H1 (cell line): ENCODE measurements at regions not wholly inside any gene's neighbourhood (a gene's known extent, or its start where the extent isn't known, plus 50 kb on each side); places are given as distances from the start of the nearest gene placed in this dataset.

Experiments used
- EZH2 ChIP-seq: fragments of 200-600 bp; sonication (generic); IDR thresholded peaks from 2 replicates; pipeline ENCODE4 v1.7.1; 2012; ENCODE audit warnings: low read depth, mild to moderate bottlenecking, moderate library complexity, low read length, inconsistent platforms; ENCODE audit not compliant: severe bottlenecking
- JUN ChIP-seq: IDR thresholded peaks from 2 replicates; pipeline ENCODE4 v1.6.1; 2011; ENCODE audit warnings: low read depth, mild to moderate bottlenecking, improper control_type of control experiment, low read length
- MAFK ChIP-seq: IDR thresholded peaks from 2 replicates; pipeline ENCODE4 v1.6.1; 2012; ENCODE audit warnings: low read depth, mild to moderate bottlenecking, improper control_type of control experiment, low read length
- NRF1 ChIP-seq: IDR thresholded peaks from 2 replicates; pipeline ENCODE4 v1.6.1; 2011; ENCODE audit warnings: mild to moderate bottlenecking, low read depth, low read length, improper control_type of control experiment
- POLR2A ChIP-seq, 2 experiments: IDR thresholded peaks; 1 replicate in 1 of 2; 2 replicates in 1 of 2; pipeline ENCODE4 v1.6.1; 2011; ENCODE audit warnings: low read depth in 2 of 2, low read length in 2 of 2, mild to moderate bottlenecking in 2 of 2; ENCODE audit errors: control extremely low read depth in 1 of 2
- POLR2AphosphoS5 ChIP-seq: IDR thresholded peaks from 2 replicates; pipeline ENCODE4 v1.6.1; 2011; ENCODE audit warnings: low read depth, low read length
- ZNF274 ChIP-seq: IDR thresholded peaks from 2 replicates; pipeline ENCODE4 v1.7.0; 2012; ENCODE audit warnings: low read length, borderline replicate concordance; ENCODE audit errors: extremely low read depth
- TF ChIP-seq, protein P1 (sequence below), 3 experiments: IDR thresholded peaks; 1 replicate in 2 of 3; 2 replicates in 1 of 3; pipeline versions ENCODE4 v1.5.1 to v1.6.1; 2011; ENCODE audit warnings: low read length in 3 of 3, mild to moderate bottlenecking in 3 of 3, inconsistent platforms in 2 of 3, low read depth in 1 of 3, moderate library complexity in 1 of 3; ENCODE audit not compliant: insufficient read depth in 1 of 3; ENCODE audit errors: control extremely low read depth in 1 of 3
- TF ChIP-seq, protein P2 (sequence below): IDR thresholded peaks from 2 replicates; pipeline ENCODE4 v1.6.1; 2012; ENCODE audit warnings: inconsistent platforms

GRCh38 chr11:23473782-23474181 lies 613.5 kb upstream of the CCDC179 start:
- TF ChIP-seq MAFK (no peak), POLR2A (IDR thresholded peaks at IDR 0.05; ENCODE audit: control extremely low read depth in 1 of 2, low read depth in 2 of 2, low read length in 2 of 2) (no peak), JUN (no peak), EZH2 (no peak), NRF1 (no peak), POLR2AphosphoS5 (no peak), ZNF274 (no peak)
- TF ChIP-seq, protein P1, sequence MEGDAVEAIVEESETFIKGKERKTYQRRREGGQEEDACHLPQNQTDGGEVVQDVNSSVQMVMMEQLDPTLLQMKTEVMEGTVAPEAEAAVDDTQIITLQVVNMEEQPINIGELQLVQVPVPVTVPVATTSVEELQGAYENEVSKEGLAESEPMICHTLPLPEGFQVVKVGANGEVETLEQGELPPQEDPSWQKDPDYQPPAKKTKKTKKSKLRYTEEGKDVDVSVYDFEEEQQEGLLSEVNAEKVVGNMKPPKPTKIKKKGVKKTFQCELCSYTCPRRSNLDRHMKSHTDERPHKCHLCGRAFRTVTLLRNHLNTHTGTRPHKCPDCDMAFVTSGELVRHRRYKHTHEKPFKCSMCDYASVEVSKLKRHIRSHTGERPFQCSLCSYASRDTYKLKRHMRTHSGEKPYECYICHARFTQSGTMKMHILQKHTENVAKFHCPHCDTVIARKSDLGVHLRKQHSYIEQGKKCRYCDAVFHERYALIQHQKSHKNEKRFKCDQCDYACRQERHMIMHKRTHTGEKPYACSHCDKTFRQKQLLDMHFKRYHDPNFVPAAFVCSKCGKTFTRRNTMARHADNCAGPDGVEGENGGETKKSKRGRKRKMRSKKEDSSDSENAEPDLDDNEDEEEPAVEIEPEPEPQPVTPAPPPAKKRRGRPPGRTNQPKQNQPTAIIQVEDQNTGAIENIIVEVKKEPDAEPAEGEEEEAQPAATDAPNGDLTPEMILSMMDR (IDR thresholded peaks at IDR 0.05; ENCODE audit: control extremely low read depth in 1 of 3, insufficient read depth in 1 of 3, low read depth in 1 of 3, low read length in 3 of 3) = no peak
- TF ChIP-seq, protein P2, sequence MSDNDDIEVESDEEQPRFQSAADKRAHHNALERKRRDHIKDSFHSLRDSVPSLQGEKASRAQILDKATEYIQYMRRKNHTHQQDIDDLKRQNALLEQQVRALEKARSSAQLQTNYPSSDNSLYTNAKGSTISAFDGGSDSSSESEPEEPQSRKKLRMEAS = no peak
